Stimulated activated naive CD8-positive, alpha-beta T cell treated with anti-CD3 and anti-CD28 coated beads, Interleukin-15, Interleukin-2, amounts not matched to agents 100 U/mL and 50 U/mL, for 24 hours (primary cell): ENCODE measurements at regions not wholly inside any gene's neighbourhood (a gene's known extent, or its start where the extent isn't known, plus 50 kb on each side); places are given as distances from the start of the nearest gene placed in this dataset.
A peak's percentile ranks its signal among the peaks of the same experiment; 100 is the strongest.
"Not testable (repeated sequence)": the region's sequence is repeated elsewhere in the genome, so short reads cannot be mapped to it uniquely, and the experiment has no call there.

Experiments used
- ATAC-seq: fragments of 150-1000 bp; cut with Tn5 transposase; one replicate; pipeline ENCODE4 v1.10.0; 2021
- DNase-seq: peaks from one replicate; pipeline ENCODE4 v3.0.0; 2021

DNA sequence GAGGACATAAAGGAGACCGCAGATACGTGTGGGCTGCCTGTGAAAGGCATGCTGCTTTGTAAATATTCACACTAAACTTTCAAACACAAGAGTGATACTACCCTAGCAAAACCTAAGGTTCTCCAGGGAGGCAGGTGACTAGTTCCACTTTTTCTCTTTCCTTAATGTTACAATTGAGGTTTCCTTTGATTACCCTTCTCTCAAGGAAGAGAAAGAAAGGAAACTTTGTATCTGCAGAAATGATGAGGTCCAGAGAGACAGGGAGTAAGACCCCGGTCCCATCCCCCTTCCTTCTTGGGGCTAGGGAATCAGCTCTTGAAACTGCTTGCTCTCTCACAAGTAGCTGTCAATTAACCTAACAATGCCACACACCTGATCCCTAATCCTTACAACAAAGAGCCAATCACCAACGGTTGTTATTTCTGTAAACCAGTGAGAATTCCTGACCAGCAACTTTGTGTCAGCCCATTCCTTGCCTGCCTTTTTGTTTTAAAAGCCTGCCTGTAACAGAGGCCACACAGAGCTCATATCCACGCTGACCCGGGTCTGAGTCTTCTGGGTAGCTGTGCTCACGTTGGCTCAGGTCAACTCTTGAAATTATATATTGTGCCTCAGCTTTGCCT is 754.8 kb upstream of the FRG1 start:
- DNase-seq, result no peak
- ATAC-seq, result no peak

DNA sequence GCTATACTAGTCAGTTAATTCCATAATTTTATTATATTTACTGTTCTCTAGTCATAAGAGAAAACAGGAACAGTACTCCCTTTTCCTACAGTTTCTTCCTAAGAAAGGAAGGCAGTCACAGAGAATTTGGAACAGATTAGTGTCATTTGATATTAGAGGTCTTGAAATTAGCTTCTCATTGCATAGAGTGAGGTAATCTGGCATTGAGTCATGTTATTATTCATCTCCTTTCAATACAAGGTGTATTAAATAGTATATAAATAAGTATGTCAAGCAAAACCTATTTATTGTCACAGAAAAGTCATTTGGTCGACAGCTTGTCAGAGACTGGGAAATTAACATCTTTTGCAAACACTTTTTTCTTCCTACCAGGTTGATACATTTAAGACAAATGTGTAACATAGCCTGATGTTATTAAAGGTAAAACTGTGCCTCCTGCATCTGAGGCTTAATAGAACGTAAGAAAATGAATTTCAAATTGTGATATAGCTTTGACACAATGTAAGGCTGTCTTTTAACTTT is 753.1 kb upstream of the FRG1 start:
- ATAC-seq, result no peak
- no peak for DNase-seq

DNA sequence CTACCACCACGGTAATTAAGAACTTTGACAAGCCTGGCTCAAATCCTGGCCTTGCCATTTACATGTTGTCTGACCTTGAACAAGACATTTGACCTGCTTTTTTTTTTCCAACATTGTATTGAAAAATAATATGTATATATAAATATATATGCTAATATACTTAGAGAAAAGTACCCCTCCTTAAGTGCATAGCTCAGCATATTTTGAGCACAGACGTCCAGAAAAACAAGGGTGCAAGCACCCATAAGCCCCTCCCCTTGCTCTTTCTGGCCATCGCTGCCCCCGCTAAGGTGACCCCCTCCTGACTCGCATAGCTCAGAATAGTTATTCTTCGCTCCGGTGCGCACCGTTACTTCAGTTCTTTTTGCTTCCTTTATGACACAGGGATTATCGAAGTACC is 742.0 kb upstream of the FRG1 start:
- ATAC-seq, result no peak
- no peak for DNase-seq

DNA sequence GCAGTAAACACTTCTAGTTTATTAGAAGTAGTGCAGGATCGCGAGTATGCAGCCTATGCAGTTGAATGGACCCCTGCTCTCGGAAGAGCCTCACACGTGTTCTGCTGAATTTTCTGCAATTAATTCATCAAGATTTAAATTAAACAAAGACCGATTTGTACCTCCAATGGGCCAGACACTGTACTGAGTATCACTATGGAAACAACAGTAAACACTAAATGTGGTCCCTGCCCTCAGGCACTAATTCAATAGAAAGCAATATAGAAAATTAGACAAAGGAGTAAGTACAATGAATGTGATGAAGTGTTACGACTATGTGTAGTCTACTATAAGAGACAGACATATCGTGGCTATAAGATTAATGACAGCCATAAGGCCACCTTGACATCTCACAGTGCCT is 740.3 kb upstream of the FRG1 start:
- ATAC-seq (no peak), DNase-seq (no peak)

DNA sequence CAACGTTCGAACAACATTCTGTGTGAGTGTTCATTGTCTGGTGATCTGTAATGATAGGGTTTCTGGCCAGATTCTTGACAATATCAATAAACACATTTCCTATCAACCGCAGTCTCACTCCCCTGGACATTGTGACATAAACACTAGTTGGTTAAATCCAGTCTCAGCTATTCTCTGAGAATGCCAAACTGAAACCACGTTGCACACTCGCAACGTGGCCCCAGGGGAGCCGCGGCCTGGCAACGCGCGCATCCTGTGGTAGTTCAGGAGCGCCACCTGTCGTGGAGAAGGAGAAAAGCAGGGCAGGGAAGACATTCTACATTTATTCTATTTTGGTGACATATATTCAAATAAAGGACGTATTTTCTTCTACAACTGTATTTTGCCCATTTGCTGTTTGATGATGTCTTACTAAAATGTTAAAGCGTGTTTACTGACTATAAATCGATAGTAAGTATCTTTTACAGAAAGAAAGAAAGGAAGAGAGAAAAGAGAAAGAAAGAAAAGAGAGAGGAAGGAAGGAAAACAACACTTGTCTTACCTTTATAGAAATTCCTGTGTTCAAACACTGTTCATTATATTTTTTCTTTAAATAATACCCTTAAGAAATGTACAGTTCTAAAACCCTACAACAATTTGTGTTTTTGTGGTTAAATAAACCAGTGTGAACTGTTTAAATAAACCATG is 738.3 kb upstream of the FRG1 start:
- ATAC-seq (no peak), DNase-seq (peak; percentile 23)

DNA sequence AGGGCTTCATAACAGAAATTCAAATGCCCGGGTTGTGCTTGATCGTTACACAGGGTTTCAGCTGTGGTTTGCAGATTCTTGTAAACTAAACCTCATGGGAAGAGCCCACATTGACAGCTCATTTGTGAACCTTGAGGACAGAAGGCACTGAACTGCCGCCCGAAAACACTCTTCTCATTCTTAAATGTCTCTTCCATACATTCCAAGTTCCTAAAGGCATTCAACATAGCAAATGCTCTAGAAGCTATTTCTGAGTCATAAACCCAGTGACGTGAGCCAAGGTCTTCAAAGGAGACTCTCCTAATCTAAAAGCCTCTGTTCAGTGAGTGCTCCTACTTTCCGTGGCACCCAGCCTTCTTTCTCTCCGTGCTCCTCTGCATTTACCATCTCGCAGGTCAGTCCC is 737.8 kb upstream of the FRG1 start:
- DNase-seq, result no peak
- ATAC-seq, result no peak

DNA sequence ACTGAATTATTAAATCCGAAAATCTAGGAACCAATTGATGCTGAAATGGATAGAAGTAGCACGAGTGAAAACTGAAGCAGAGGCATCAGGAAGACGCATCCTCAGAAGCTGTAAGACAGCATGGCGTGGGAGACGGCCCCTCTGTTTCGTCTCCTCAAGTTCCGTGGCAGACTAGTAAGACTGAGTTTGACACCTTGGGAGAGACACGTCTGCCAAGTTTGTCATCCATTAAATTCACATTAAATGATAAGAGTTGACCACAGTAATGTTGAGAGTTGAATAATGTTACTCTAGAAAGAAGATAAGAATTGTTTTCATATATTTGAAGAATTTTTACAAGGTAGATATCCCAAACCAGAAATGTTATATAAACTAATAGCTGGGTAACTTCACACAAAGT is 736.1 kb upstream of the FRG1 start:
- ATAC-seq, result no peak
- DNase-seq, result no peak

DNA sequence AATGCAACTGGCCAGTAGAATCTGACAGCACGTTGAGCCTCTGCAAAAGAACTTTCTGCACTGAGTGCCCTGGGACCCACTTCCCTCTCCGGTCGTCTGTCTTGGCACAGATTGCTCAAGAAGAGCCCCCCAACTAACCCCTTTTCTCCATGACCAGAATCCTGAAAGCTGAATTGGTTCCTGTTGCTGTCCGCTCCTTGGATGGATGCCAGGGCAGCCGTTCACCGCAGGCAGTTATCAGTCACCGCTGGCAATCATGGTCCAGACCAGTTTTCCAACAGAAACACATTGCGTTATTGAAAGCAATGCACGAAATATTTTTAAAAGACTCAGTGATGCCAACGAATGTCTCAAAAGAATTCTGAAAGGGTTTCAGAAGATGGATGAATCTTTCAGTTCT is 733.7 kb upstream of the FRG1 start:
- ATAC-seq (no peak), DNase-seq (no peak)

DNA sequence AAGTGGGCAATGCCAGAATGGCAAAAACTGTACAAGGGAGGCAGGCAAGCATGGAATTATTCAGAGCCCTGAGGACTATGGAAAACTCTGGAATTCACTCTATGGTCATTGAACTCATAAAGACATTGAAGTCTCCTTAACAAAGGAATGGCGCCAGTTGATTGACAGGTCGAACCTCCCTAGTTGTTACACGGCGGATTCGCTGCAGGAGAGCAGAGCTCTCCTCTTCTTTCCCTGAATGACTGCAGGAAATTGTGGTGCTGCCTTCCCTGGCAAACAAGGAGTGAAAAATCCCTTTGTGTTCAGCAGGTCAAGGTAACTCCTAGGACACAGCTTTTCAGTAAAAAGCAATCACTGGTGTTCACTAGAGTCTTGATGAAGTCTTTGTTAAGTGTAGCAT is 732.8 kb upstream of the FRG1 start:
- DNase-seq, result no peak
- ATAC-seq, result no peak

DNA sequence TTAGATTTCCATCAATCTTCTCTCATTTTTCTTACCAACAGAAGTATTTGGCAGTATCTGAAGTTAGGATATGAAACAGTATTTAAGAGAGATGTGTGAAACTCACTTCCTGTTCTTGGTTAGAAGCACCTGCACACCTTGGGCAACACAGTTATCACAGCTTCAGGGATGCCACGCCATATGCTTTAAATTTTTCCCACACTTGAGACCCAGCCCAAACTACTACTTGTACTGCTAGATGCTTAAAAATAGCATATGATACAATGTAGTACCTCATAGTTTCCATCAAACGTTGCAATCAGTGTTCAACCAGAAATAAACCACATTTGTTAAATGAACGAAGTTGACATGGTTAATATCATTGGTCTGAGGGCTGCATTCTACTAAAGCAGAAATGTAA is 725.1 kb upstream of the FRG1 start:
- DNase-seq, result no peak
- ATAC-seq, result no peak

DNA sequence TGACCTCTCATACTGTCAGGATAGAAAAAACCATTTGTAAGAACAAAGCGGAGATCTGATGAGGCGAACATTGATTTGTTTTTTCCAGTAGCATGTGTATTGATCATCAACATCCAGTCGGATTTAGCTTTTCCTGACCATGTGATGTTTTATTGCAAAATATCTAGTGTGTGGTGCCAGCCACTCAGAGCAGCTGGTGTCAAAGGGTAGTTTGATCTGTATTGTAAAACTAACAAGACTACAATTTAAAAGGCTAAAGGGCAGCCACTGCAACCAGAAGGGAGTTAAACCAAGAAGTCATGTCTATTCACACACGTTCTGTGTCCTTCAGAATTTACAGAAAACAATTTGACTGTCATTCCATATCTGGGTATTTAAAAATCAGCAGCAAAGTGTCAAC is 719.0 kb upstream of the FRG1 start:
- no peak for ATAC-seq
- no peak for DNase-seq

DNA sequence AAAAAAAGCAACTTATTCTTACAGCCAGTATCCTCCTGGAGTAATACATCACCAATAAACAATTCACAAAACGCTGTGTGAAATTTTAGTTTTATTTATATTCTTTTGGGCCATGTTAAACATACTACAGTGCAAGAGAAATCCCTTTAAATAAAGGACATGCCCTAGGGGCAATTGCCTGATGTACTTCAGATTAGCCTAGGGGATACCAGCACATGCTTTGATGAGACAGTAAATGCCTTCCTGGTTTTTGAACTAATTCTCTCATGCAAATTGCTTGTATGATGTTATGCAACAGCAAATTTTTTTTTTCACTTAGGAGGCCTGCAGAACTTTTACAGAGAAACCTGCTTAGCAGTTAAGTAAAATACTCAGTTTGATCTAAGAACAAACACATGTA is 711.9 kb upstream of the FRG1 start:
- no peak for DNase-seq

DNA sequence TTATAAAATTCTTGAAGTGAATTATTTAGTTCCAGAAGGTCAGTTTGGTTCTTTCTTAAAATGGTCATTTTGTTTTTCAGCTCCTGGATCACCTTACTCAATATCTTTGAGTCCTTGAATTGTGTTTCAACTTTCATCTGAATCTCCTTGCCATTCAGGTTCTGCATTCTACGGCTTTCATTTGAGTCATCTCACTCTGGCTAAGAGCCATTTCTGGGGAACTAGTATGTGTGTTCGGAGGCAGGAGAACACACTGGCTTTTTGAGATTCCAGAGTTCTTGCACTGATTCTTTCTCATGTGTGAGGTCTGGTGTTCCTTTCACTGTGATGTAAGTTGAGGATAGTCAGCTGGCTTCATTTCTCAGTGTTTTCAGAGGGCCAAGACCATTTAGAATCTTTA is 708.4 kb upstream of the FRG1 start:
- no peak for ATAC-seq

More for the DNA sequence above, 711.9 kb upstream of the FRG1 start:
- ATAC-seq, result no peak

DNA sequence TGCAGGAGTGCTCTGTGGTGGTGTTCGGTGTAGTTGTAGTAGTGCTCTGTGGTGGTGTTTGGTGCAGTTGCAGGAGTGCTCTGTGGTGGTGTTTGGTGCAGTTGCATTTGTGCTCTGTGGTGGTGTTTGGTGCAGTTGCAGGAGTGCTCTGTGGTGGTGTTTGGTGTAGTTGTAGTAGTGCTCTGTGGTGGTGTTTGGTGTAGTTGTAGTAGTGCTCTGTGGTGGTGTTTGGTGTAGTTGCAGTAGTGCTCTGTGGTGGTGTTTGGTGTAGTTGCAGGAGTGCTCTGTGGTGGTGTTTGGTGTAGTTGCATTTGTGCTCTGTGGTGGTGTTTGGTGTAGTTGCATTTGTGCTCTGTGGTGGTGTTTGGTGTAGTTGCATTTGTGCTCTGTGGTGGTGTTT is 706.9 kb upstream of the FRG1 start:
- ATAC-seq, result not testable (repeated sequence)
- DNase-seq, result peak; percentile 17

More for the DNA sequence above, 708.4 kb upstream of the FRG1 start:
- DNase-seq, result no peak

DNA sequence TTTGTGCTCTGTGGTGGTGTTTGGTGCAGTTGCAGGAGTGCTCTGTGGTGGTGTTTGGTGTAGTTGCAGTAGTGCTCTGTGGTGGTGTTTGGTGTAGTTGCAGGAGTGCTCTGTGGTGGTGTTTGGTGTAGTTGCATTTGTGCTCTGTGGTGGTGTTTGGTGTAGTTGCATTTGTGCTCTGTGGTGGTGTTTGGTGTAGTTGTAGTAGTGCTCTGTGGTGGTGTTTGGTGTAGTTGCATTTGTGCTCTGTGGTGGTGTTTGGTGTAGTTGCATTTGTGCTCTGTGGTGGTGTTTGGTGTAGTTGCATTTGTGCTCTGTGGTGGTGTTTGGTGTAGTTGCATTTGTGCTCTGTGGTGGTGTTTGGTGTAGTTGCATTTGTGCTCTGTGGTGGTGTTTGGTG is 705.7 kb upstream of the FRG1 start:
- not testable (repeated sequence) for ATAC-seq, DNase-seq

DNA sequence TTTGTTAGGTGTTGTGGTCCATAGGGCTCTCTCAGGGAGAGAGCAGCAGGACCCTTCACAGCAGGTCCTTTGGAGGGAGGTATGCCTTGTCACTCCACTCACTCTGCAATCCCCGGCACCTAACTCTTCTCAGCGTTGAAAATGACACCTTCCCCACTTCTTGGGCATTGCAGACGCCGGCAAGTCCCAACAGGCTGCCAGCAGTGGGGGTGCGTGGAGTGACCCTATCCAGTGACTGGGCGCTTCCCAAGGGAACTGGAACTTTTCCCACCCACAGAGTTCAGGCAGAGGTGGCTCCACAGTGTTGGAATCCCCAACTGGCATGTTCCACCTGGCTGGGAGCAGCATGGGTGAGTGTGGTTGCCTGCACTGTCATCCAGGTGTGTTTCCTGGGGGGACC is 705.1 kb upstream of the FRG1 start:
- ATAC-seq (no peak), DNase-seq (no peak)

DNA sequence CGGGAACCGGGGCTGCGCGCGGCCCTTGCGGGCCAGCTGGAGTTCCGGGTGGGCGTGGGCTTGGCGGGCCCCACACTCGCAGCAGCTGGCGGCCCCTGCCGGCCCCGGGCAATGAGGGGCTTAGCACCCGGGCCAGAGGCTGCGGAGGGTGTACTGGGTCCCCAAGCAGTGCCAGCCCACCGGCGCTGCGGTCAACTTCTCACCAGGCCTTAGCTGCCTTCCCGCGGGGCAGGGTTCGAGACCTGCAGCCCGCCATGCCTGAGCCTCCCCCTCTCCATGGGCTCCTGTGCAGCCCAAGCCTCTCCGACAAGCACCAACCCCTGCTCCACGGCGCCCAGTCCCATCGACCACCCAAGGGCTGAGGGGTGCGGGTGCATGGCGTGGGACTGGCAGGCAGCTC is 704.4 kb upstream of the FRG1 start:
- ATAC-seq, DNase-seq: not testable (repeated sequence)

DNA sequence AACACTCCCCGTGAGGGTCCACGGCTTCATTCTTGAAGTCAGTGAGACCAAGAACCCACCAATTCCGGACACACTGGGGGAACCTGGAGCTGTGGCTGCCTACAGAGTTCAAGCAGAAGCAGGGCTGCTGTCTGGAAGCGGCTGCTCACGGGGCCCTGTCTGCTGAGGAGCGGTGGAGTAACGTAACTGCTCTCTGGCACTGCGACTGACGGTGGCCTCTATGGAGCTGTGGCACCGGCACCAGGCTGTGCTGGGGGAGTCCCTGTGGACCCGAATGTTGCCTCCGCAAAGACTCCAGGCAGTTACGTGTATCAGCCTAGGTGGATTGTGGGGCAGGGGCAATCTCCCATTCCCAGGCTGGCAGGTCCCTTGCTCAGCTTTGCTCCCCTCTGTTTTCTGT is 703.3 kb upstream of the FRG1 start:
- no peak for DNase-seq
- no peak for ATAC-seq

DNA sequence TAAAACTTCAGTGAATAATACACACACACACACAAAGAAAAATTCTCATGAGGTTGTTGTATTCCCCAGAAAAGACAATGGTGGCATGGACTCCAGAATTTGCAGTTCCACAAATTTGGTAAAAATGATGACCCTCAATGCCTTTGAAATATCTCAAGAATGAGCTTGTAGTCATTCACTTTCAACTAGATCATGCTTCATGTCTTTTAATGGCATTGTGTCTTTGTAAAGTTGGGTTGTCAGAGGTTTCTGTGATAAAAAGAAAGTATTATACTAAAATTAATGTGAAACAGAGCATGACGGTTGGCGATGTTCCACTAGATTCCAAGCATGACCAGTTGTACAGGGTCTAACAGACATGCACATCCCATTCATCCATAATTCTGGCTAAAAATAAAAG is 685.0 kb upstream of the FRG1 start:
- DNase-seq (no peak), ATAC-seq (no peak)

DNA sequence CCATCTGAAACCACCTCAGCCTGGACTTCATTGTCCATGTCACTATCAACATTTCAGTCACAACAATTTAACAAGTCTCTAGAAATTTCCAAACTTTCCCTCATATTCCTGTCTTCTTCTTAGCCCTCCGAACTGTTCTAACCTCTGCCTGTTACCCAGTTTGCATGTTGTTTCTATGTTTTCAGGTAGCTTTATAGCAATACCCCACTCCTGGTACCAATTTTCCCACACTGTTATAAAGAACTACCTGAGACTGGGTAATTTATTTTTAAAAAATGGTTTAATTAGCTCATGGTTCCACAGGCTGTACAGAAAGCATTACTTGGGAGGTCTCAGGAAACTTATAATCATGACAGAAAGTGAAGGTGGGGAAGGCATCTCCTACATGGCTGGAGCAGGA is 679.2 kb upstream of the FRG1 start:
- DNase-seq (no peak), ATAC-seq (no peak)

DNA sequence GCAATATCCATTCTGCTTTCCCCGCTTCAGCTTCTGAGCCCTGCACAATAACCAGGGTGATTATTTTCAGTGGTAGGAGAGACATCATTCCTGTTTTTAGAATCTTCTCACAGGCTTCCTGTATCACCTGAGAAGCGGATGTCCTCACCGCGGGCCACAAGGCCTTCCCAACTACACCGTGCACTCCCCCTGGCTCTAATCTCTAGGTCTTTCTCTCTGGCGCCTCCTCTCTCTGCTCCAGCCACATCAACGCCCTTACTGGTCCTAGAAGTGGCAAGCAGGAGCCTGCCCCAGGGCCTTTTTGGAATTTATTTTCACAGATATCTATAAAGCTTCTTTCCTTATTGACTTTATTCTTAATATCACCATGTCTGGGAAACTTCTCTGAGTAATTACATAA is 675.2 kb upstream of the FRG1 start:
- DNase-seq (no peak), ATAC-seq (no peak)

DNA sequence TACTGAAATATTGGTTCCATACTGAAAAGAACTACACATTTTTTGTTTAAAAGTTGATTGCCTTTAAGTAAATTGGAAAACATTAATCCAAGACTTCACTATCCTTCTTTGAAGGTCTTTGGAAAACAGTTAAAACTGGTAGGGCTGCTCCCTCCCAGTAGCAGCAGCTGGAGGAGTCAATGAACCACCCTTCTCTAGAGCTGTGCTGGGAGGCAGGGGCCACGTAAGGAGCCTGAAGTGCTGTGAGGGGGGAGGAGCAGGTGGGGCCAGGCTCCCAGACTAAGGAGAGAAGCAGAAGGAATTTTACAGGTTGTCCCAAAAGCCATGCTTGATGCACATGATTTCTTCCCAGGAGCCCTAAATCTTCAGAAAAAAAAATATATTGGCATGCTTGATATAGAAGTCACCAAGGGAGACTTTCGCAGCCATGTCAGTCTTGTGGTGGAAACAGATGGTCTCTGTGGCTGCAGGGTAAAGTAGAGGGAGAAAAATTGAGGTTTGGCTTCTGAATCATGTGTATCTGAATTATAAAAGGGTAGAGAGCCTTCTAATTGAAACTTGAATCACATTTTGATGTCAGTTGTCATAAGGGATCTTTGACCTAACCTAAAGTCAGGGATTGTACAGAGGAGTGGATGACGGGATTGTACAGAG is 673.2 kb upstream of the FRG1 start:
- DNase-seq (no peak), ATAC-seq (no peak)

DNA sequence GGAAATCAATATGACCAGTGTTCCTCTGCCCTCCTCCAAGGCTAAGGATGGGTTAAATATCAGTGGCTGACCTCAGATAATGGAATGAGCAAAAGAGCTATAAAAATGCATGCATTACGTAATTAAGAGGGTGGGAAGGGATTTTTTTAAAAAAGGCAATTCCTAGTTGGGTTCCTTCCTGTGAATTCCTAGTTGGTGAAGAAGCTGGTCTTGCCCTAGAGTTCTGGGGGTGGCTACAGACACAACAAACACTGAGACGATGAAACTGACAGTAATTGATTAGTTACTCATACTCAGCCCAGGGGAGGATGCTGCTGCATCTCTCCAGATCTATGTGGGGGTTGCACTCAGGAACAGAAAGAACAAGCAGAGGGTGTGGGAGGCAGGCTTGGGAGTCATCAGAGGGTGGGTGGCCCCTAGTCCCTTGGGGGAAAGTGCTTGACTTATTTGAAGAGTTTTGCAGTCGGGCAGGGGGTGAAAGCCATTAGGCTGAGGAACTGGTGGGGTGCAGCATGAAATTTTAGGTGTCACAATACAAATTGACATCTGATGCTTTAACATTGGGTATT is 662.0 kb upstream of the FRG1 start:
- ATAC-seq (no peak), DNase-seq (no peak)
